Activated CD8-positive, alpha-beta memory T cell treated with anti-CD3 and anti-CD28 coated beads, Interleukin-2, amount 10 ng/mL, durations not matched to agents 7 days and 5 days (primary cell): ENCODE measurements at regions not wholly inside any gene's neighbourhood (a gene's known extent, or its start where the extent isn't known, plus 50 kb on each side); places are given as distances from the start of the nearest gene placed in this dataset.

Experiments
- ATAC-seq: fragments of 150-1000 bp; cut with Tn5 transposase; one replicate; pipeline ENCODE4 v1.10.0; 2021; ENCODE audit warnings: moderate library complexity
- CTCF ChIA-PET: fragments of 350-600 bp; sonication (Branson Sonifier 250); formaldehyde crosslinking; loops from one replicate; lab custom pipeline; 2021; ENCODE audit warnings: antibody characterized with exemption; lab: Charles Lee
- DNase-seq: peaks from one replicate; pipeline ENCODE4 v3.0.0-alpha.2; 2020
- H3K27ac Mint-ChIP-seq: one replicate; pipeline ENCODE4 v1.8.0; 2021; ENCODE audit warnings: mild to moderate bottlenecking, mixed read lengths
- H3K27me3 Mint-ChIP-seq: one replicate; pipeline ENCODE4 v1.8.0; 2021; ENCODE audit warnings: mixed read lengths
- H3K36me3 Mint-ChIP-seq: one replicate; pipeline ENCODE4 v1.8.0; 2021; ENCODE audit warnings: mild to moderate bottlenecking, mixed read lengths
- H3K4me1 Mint-ChIP-seq: one replicate; pipeline ENCODE4 v1.8.0; 2021; ENCODE audit warnings: mixed read lengths
- H3K4me3 Mint-ChIP-seq: one replicate; pipeline ENCODE4 v1.8.0; 2021; ENCODE audit warnings: mild to moderate bottlenecking, moderate library complexity, mixed read lengths
- H3K9me3 Mint-ChIP-seq: one replicate; pipeline ENCODE4 v1.8.0; 2022; ENCODE audit warnings: low read depth, mixed read lengths

DNA sequence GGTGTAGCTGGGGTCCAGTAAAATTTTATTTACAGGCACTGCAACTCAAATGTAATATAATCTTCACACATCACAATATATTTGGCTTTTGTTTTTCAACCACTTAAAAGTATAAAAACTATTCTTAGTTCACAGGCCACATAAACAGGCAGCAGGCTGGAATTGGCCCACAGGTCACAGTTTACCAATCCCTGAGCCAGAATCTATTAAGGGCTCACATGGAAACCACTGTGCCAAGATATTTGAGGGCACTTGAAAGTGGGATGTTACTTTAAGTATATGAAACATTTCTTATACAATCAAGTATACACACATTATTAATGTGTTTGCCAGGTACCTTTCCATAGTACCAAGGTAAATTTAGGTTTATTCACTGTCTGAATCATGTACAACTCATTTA lies 71.9 kb upstream of the PRDX6 start:
- Mint-ChIP-seq H3K36me3 (no peaks in the 10 kb centered on the region), H3K4me1 (peaks cover 29% of the 10 kb centered on the region), H3K27ac (no peak overlapping the region), H3K27me3 (no peaks in the 10 kb centered on the region), H3K9me3 (no peaks in the 10 kb centered on the region), H3K4me3 (no peak overlapping the region)
- ATAC-seq (no peak), DNase-seq (no peak)
- CTCF ChIA-PET: no interaction called here

DNA sequence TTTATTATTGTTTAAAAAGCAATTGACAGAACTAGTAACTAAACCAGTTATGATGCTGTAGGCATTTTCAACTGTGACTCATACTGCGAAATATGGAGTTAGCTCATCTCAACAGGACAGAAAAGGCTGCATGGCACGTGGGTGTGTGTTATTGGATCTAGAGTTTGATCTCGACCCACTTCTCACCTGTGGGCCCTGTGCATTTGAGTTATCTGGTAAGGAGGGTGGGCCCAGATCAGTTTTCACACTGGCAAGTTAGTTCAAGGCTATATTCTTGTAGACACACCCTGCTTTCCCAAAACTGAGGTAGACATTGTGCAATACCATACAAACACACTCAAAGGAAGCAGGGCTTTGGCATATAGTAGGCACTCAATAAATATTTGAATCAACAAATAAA lies 71.3 kb upstream of the PRDX6 start:
- CTCF ChIA-PET: interaction anchor here (1.1 kb wide), 1 partner anchor 16 kb away, joined by 3 read pairs; no protein-coding TSS in a partner anchor
- Mint-ChIP-seq H3K4me3 (no peak overlapping the region), H3K9me3 (no peaks in the 10 kb centered on the region), H3K36me3 (no peaks in the 10 kb centered on the region), H3K27ac (no peak overlapping the region), H3K4me1 (peaks cover 34% of the 10 kb centered on the region), H3K27me3 (no peaks in the 10 kb centered on the region)
- ATAC-seq (no peak), DNase-seq (no peak)

GRCh38 chr1:173406783-173407230 lies 70.3 kb upstream of the PRDX6 start:
- CTCF ChIA-PET: interaction anchor here (0.7 to 1.2 kb wide), 3 partner anchors 15 to 205 kb away, joined by 3 read pairs; partner anchors contain the start of gene TNFSF4
- no peak for DNase-seq
- no peak for ATAC-seq
- Mint-ChIP-seq H3K4me1 (peaks cover 39% of the 10 kb centered on the region), H3K27me3 (no peaks in the 10 kb centered on the region), H3K4me3 (no peak overlapping the region), H3K27ac (no peak overlapping the region), H3K36me3 (no peaks in the 10 kb centered on the region), H3K9me3 (no peaks in the 10 kb centered on the region)

DNA sequence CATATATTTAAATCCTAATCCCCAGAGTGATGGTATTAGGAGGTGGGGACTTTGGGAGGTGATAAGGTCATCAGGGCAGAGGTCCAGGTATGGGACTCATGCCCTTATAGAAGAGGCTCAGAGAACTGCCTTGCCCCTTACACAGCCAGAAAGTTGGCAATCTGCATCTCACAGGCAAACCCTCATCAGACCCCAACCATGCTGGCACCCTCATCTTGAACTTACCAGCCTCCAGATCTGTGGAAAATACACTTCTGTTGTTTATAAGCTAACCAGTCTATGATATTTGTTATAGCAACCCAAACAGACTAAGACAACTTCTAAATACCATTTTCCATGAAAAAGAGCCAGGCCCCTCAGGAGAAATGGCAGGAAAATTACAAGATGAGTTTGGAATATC lies 69.3 kb upstream of the PRDX6 start:
- no peak for DNase-seq
- Mint-ChIP-seq H3K36me3 (no peaks in the 10 kb centered on the region), H3K4me3 (no peak overlapping the region), H3K27me3 (no peaks in the 10 kb centered on the region), H3K4me1 (peaks cover 36% of the 10 kb centered on the region), H3K9me3 (no peaks in the 10 kb centered on the region), H3K27ac (no peak overlapping the region)
- ATAC-seq: no peak
- CTCF ChIA-PET: interaction anchor here (1.0 kb wide), 1 partner anchor 580 kb away, joined by 3 read pairs; no protein-coding TSS in a partner anchor

DNA sequence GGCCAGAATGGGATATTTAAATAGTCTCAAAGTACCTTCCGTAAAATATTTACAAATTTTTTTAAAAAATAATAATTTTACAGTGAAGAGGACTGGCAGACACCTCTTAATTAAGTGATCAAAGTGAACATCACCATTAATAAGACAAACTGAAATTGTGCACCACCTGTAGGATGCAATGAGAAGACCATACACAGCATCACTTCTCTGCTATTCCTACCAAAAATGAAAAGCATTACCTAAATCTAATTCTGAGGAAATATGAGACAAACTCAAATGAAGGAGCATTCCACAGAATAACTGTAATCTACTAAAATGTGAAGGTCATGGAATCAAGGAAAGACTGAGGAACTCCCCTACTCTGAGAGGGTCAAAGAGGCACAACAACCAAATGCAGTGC lies 68.2 kb upstream of the PRDX6 start:
- ATAC-seq (no peak), DNase-seq (no peak)
- Mint-ChIP-seq H3K27me3 (no peaks in the 10 kb centered on the region), H3K36me3 (no peaks in the 10 kb centered on the region), H3K27ac (no peak overlapping the region), H3K4me3 (no peak overlapping the region), H3K9me3 (no peaks in the 10 kb centered on the region), H3K4me1 (peaks cover 36% of the 10 kb centered on the region)
- CTCF ChIA-PET: no interaction called here

DNA sequence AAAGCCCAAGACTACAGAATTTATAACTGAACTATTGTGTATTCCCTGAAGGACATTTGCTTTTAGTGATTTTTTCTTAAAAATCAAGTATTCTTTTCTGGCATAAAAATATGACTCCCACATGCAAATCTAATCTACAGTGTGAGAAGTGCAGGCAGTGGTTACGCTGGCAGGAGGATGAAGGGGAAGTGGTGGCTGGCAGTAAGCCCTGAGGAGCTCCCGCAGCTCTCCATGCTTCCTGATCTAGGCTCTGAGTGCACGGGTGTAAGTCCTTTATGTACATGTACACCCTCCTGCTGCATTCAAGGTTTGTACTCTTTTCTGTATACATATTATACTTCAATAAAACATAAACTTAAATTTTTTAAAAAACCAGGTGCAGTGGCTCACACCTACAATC lies 67.5 kb upstream of the PRDX6 start:
- CTCF ChIA-PET: no interaction called here
- H3K36me3 Mint-ChIP-seq: no peaks in the 10 kb centered on the region
- no peak overlapping the region for H3K27ac Mint-ChIP-seq
- H3K27me3 Mint-ChIP-seq: no peaks in the 10 kb centered on the region
- ATAC-seq (no peak), DNase-seq (no peak)
- H3K9me3 Mint-ChIP-seq: no peaks in the 10 kb centered on the region
- peaks cover 38% of the 10 kb centered on the region for H3K4me1 Mint-ChIP-seq
- H3K4me3 Mint-ChIP-seq: no peak overlapping the region

DNA sequence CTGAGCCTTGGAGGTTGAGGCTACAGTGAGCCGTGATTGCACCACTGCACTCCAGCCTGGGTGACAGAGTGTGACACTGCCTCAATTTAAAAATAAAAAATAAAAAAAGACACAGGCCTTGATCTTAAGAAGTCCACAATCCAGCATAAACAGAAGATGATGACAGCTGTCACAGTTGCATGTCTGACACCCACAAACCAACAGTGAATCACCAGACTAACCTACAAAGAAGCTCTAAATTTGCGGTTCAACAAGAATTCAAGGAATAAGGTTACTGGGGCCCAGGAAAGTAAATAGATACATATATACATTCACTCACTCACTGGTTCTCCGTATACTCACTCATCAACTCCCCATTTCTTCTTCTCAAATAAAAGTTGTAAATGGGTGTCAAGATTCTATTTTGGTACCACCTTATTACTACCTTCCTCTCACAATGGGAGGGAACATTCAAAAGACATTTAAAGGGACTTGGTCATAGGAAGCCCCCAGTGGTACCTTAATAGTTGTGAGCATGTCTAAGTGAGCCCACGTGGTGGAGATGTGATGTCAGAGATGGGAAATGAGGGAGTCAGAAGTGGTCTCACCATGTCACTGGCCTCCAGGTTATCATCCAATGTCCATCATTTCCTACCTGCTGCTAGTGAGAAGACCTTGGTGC lies 66.9 kb upstream of the PRDX6 start:
- peak; percentile 59 for ATAC-seq
- H3K27me3 Mint-ChIP-seq: no peaks in the 10 kb centered on the region
- DNase-seq: no peak
- CTCF ChIA-PET: interaction anchor here (1.6 kb wide), 1 partner anchor 665 kb away, joined by 4 read pairs; no protein-coding TSS in a partner anchor
- H3K36me3 Mint-ChIP-seq: no peaks in the 10 kb centered on the region
- H3K27ac Mint-ChIP-seq: peak overlapping the region; percentile 52
- H3K4me3 Mint-ChIP-seq: no peak overlapping the region
- peaks cover 38% of the 10 kb centered on the region for H3K4me1 Mint-ChIP-seq
- H3K9me3 Mint-ChIP-seq: no peaks in the 10 kb centered on the region

DNA sequence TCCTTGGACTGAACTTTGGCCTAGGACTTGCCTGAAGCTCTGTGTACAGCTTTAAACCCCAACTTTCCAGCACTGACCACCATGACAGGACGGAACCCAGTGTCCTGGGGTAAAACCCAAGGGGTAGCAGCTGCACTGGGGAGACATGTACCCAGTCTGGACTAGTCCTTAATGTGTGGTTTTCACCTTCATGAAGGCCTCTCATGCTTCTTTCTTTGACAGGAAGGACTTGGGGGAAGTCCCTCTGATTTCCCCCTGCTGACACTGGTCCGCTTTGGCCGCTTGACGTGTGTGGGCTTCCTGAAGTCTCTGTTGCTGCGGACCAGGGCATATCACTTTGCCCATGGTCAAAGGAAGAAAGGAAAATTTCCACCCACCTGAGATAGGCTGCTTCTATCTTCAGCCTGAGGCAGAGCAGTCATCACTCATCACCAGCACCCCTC lies 66.3 kb upstream of the PRDX6 start:
- no peak overlapping the region for H3K4me3 Mint-ChIP-seq
- H3K36me3 Mint-ChIP-seq: no peaks in the 10 kb centered on the region
- peaks cover 34% of the 10 kb centered on the region for H3K4me1 Mint-ChIP-seq
- no peaks in the 10 kb centered on the region for H3K27me3 Mint-ChIP-seq
- ATAC-seq: peak; percentile 35
- DNase-seq: no peak
- no peaks in the 10 kb centered on the region for H3K9me3 Mint-ChIP-seq
- peak overlapping the region; percentile 45 for H3K27ac Mint-ChIP-seq
- CTCF ChIA-PET: interaction anchor here (1.6 kb wide), 1 partner anchor 666 kb away, joined by 4 read pairs; no protein-coding TSS in a partner anchor

DNA sequence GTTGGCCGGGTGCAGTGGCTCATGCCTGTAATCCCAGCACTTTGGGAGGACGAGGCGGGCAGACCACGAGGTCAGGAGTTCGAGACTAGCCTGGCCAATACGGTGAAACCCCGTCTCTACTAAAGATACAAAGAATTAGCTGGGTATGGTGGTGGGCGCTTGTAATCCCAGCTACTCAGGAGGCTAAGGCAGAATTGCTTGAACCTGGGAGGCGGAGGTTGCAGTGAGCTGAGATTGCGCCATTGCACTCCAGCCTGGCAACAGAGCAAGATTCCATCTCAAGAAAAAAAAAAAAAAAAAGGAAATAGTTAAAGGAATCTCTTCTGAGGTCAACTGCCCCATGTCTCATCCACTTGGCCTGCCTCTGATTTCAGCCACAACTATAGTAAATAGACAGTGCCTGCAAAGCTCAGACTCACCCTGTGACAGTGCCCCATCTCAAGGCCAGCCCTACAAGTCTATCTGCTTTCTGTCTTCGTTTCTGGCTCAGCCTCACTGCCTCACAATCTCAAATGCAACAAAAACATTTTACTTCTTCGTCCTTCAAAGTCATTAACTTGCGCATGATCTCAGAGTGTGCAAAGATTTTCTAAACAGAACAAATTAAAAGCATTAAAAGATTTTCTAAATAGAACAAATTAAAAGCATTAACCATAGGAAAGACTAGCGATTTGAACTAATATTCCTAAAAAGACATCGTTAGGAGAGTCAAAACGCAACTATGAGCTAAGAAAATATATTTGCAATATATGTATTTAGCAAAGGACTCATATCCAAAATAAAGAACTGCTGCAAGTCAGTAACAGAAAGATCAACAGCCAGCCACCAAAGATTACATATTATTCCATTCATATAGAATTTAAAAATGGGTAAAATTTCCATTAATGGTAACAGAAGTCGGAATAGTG lies 65.0 kb upstream of the PRDX6 start:
- H3K36me3 Mint-ChIP-seq: no peaks in the 10 kb centered on the region

DNA sequence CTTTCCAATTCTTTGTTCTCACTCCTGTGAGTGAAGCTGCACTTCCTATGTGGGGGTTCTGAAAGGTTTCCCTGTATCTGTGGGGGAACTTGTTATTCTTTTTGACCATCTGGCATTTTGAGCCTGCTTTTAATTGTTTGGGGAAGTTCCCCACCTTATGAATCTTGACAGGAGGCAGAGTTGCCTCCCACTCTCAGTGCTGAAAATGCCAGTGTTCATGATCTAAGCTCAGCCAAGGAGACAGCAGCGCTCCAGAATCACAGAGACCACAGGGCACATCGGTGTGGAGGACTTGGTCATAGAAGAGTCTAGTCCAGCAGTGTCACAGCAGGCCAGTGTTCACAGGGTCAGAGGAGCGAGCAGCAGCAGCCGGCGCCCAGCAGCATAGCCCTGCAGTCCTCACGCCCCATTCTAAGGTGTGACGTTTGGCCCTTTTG lies 63.8 kb upstream of the PRDX6 start:
- Mint-ChIP-seq H3K27me3 (no peaks in the 10 kb centered on the region), H3K4me3 (no peak overlapping the region), H3K9me3 (no peaks in the 10 kb centered on the region), H3K27ac (no peak overlapping the region), H3K4me1 (peaks cover 27% of the 10 kb centered on the region), H3K36me3 (no peaks in the 10 kb centered on the region)
- ATAC-seq (no peak), DNase-seq (no peak)
- CTCF ChIA-PET: interaction anchor here (0.7 to 2.6 kb wide), 2 partner anchors 16 to 410 kb away, joined by 3 to 8 read pairs; no protein-coding TSS in a partner anchor

More for the DNA sequence above, 65.0 kb upstream of the PRDX6 start:
- Mint-ChIP-seq H3K4me3 (no peak overlapping the region), H3K27ac (no peak overlapping the region), H3K27me3 (no peaks in the 10 kb centered on the region), H3K9me3 (no peaks in the 10 kb centered on the region), H3K4me1 (peaks cover 30% of the 10 kb centered on the region)
- DNase-seq (no peak), ATAC-seq (no peak)
- CTCF ChIA-PET: no interaction called here

DNA sequence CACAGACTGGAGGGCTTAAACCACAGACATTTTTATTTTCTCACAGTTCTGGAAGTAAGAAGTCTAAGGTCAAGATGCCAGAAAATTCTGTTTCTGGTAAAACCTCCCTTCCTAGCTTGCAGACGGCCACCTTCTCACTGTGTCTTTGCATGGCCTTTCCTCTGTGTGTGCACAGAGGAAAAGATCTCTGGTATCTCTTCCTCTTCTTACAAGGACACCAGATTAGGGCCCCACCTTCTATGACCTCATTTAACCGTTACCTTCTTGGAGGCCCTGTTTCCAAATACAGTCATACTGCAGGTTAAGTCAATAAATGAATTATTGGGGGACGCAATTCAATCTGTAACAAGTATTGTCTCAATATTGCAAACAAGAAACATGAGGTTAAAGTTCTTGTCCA lies 63.0 kb upstream of the PRDX6 start:
- Mint-ChIP-seq H3K27ac (no peak overlapping the region), H3K4me3 (no peak overlapping the region), H3K27me3 (no peaks in the 10 kb centered on the region), H3K9me3 (no peaks in the 10 kb centered on the region), H3K36me3 (no peaks in the 10 kb centered on the region), H3K4me1 (peaks cover 24% of the 10 kb centered on the region)
- DNase-seq (no peak), ATAC-seq (no peak)
- CTCF ChIA-PET: interaction anchor here (2.6 kb wide), 1 partner anchor 15 kb away, joined by 8 read pairs; no protein-coding TSS in a partner anchor

- ATAC-seq (no peak), DNase-seq (no peak)
- no peak overlapping the region for H3K4me3 Mint-ChIP-seq
- no peaks in the 10 kb centered on the region for H3K36me3 Mint-ChIP-seq
- peaks cover 21% of the 10 kb centered on the region for H3K4me1 Mint-ChIP-seq
- no peaks in the 10 kb centered on the region for H3K9me3 Mint-ChIP-seq
- CTCF ChIA-PET: interaction anchor here (2.6 kb wide), 1 partner anchor 15 kb away, joined by 8 read pairs; no protein-coding TSS in a partner anchor
- H3K27ac Mint-ChIP-seq: no peak overlapping the region
- no peaks in the 10 kb centered on the region for H3K27me3 Mint-ChIP-seq
These were observed 62.5 kb upstream of the PRDX6 start for GRCh38 chr1:173414539-173415226.

DNA sequence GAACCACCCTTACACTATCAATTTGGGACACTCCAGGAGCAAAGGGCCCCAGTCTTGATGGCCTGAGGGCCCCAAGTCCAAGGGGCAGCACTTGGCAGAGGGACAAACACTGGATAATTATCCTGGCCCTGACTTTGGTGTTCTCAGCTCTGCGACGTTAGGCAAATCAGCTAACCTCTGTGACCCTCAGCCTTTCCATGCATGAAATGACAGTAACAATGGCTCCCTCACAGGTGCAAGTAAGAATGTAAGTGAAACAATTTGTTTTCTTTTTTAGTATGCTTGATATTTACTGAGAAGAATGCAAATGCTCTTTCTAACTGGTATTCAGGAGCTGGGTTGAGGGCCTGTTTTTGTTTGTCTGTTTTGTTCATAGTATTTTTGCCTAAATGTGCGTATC lies 61.6 kb upstream of the PRDX6 start:
- DNase-seq (no peak), ATAC-seq (no peak)
- H3K27ac Mint-ChIP-seq: no peak overlapping the region
- H3K36me3 Mint-ChIP-seq: no peaks in the 10 kb centered on the region
- no peak overlapping the region for H3K4me3 Mint-ChIP-seq
- H3K4me1 Mint-ChIP-seq: peaks cover 21% of the 10 kb centered on the region
- no peaks in the 10 kb centered on the region for H3K27me3 Mint-ChIP-seq
- CTCF ChIA-PET: interaction anchor here (1.4 to 2.6 kb wide), 2 partner anchors 14 to 673 kb away, joined by 4 to 8 read pairs; no protein-coding TSS in a partner anchor
- no peaks in the 10 kb centered on the region for H3K9me3 Mint-ChIP-seq
